Urothelium cell line (cell line): ENCODE measurements at regions not wholly inside any gene's neighbourhood (a gene's known extent, or its start where the extent isn't known, plus 50 kb on each side); places are given as distances from the start of the nearest gene placed in this dataset.

Experiments
- DNase-seq: peaks from one replicate; pipeline ENCODE4 v3.0.0; 2011; ENCODE audit warnings: low spot score, mixed read lengths
- FAIRE-seq: peaks from 2 replicates; lab custom pipeline; 2011; peaks lifted over from hg19 to GRCh38; lab: Jason Lieb, UNC

- DNase-seq (no peak), FAIRE-seq (no peak)
Observed at GRCh38 chr1:192943108-192943507, 116.1 kb downstream of the UCHL5 start.

- DNase-seq (no peak), FAIRE-seq (no peak)
Observed at GRCh38 chr1:192943522-192943921, 115.6 kb downstream of the UCHL5 start.

GRCh38 chr1:192945390-192946130 is 113.6 kb downstream of the UCHL5 start:
- DNase-seq (no peak), FAIRE-seq (no peak)

- DNase-seq (no peak), FAIRE-seq (no peak)
Observed at GRCh38 chr1:192949783-192950182, 109.4 kb downstream of the UCHL5 start.

- FAIRE-seq (no peak), DNase-seq (no peak)
Observed at GRCh38 chr1:192950926-192951325, 108.2 kb downstream of the UCHL5 start.

- FAIRE-seq (no peak), DNase-seq (no peak)
Observed at GRCh38 chr1:192951691-192952460, 107.3 kb downstream of the UCHL5 start.

- no peak for FAIRE-seq
- no peak for DNase-seq
Observed at GRCh38 chr1:192952646-192953045, 106.5 kb downstream of the UCHL5 start.

GRCh38 chr1:192954705-192955265 is 104.4 kb downstream of the UCHL5 start:
- no peak for DNase-seq
- no peak for FAIRE-seq

GRCh38 chr1:192958350-192958749 is 100.8 kb downstream of the UCHL5 start:
- FAIRE-seq (no peak), DNase-seq (no peak)

GRCh38 chr1:192958871-192959270 is 100.3 kb downstream of the UCHL5 start:
- DNase-seq (no peak), FAIRE-seq (no peak)

GRCh38 chr1:192959657-192960186 is 99.4 kb downstream of the UCHL5 start:
- no peak for DNase-seq
- no peak for FAIRE-seq
